ENCODE measurements at regions not wholly inside any gene's neighbourhood (a gene's known extent, or its start where the extent isn't known, plus 50 kb on each side); places are given as distances from the start of the nearest gene placed in this dataset.
"Not testable (repeated sequence)": the region's sequence is repeated elsewhere in the genome, so short reads cannot be mapped to it uniquely, and the experiment has no call there.

GRCh38 chr17:51389875-51390274, 129.5 kb downstream of the UTP18 start:
- no peak for DNase-seq

GRCh38 chr17:51391982-51392654, 131.8 kb downstream of the UTP18 start:
- no peak for DNase-seq

GRCh38 chr17:51395621-51396020, 135.3 kb downstream of the UTP18 start:
- no peak for DNase-seq

DNA sequence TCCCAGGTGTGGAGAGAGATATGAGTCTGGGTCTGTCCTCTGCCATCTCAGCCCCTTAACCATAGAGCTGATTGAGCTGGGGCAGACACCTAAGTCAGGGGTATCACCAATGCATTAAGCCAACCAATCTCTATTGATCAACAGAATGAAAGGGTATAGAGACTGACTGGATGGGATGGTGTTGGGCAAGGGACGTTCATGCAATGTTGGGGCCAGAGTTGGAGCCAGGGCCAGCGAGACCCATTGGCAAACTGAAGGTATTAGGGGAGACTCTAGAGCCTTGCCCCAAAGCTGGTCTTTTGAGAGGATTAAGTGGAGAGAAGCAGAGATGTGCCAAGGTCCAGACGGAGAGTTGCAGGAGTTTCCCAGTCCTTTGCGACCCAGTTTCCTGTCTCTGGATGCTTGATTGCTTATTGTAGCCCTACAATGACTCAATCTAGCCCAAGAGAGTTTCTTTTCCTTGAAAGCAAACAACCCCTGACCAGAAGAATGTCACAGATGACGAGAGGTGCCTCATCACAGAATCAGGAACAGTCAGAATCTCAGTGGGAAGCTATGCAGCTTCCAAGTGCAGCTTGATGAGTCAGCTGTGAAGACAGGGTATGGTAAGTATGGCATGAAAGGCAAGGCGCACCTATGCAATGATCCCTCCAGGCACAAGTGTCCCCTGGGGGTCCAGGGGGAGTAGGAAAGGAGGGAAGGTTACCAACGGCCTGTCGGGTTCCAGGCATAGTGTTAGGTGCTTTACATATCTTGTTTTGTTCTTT, 137.2 kb downstream of the UTP18 start:
- DNase-seq = no peak

DNA sequence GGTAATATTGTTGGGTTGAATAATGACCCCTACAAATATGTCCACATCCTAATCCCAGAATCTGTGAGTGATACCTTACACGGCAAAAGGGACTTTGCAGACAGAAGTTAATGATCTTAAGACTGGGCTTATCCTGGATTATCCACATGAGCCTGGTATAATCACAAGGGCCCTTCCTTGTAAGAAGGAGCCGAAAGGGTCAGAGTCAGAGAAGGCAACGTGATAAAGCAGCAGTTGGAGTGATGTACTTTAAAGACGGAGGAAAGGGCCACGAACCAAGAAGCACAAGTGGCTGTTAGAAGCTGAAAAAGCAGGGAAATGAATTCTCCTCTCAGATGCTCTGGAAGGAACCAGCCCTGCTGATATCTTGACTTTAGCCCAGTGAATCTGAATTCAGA, 137.8 kb downstream of the UTP18 start:
- DNase-seq = no peak

DNA sequence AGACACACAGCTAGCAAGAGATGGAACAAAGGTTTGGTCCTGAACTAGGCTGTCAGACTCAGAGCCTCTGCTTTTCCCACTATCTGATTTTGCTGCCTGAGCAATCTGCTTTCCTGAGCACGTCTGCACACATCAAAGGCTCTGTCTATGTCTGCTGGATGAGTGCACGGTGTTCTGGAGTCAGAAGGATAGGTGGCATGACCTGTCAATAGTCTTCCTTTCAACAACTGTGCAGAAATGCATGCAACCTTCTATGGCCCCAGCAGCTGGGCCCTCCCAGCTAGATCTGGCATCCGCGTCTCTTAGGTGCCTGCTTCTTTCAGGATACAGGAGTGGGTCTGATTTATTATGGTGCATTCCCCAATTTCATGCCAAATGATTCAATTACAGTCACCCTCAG, 138.3 kb downstream of the UTP18 start:
- no peak for DNase-seq

- DNase-seq = no peak
Measured at GRCh38 chr17:51401279-51401678, 140.9 kb downstream of the UTP18 start.

GRCh38 chr17:51402899-51403298, 142.6 kb downstream of the UTP18 start:
- no peak for DNase-seq

- DNase-seq = no peak
Measured at GRCh38 chr17:51407576-51407975, 147.2 kb downstream of the UTP18 start.

DNA sequence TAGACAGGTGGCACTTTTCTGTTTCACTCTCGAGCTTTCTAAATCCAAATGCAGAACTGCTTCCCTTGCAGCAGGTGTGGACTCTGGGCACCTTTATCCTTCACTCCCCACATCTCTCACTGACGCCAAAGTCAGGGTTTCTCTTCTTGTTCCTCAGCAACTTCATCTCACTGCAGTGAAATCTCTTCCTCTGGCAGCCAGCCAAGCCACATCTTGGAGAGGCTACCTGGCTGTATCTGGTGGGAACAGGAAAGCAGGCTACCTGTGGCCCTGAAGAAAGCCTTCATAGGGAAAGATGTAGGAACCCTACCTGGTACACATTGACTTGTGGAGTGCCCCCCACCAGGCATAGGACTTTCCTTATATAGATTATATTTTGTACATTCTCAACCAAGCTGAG, 159.1 kb downstream of the UTP18 start:
- DNase-seq = no peak

DNA sequence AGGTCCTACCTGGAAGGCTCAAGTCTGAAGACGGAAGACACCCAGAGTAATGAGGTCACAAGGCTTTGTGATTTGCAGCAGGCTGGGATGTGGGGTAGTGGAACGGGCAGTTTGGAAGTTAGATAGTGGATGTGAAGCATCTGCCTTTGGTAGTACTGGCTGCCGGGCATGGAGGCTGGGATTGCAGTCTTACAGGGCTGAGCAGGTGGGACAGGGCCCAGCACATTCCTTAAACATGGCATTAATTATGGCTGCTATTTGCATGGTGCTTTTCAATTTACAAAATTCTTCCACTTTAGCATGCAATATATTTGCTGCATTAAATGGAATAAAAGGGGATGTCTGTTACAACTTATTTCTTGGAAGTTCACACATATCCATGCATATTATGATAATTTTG, 161.2 kb downstream of the UTP18 start:
- no peak for DNase-seq

- DNase-seq = no peak
Measured at GRCh38 chr17:51422634-51423033, 162.3 kb downstream of the UTP18 start.

- no peak for DNase-seq
Measured at GRCh38 chr17:51423421-51424160, 163.2 kb downstream of the UTP18 start.

DNA sequence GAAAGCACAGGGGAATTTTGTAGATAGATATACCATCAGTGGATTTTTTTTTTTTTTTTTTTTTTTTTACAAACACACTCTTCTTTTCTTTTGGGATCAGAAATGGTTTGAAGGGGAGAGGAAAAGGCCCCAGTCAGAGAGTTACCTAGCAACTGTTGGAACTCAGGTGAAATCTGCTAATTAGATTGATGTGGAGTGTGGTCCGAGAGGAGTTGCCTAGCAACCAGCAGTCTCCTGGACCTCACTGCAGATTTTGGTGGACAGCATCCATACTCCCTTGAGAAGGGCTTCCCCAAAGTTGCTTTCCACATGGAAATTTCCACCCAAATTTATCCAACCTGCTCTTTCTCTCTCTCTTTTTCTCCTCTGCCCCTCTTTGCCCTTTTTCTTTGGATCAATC, 165.4 kb downstream of the UTP18 start:
- no peak for DNase-seq

GRCh38 chr17:51427323-51427811, 167.0 kb downstream of the UTP18 start:
- peak; percentile 59 for DNase-seq

DNA sequence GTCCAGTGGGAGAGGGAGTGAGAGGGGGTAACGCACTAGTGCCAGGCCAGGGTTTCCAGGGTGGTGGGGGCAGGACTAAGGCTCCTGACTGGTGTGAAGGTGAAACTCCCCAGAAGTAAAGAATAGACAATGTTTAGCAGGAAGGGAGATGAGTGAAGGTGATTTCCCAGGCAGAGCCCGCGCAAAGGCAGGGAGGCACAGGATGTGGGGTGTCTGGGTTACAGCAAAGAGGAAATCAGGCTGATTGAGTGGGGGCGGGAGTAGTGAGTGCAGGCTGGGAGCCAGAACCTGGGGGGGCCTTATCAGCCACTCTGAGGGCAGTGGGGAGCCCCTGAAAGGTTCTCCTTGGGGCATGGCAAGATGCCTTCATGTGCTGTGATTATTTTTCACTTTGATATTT, 167.5 kb downstream of the UTP18 start:
- no peak for DNase-seq

DNA sequence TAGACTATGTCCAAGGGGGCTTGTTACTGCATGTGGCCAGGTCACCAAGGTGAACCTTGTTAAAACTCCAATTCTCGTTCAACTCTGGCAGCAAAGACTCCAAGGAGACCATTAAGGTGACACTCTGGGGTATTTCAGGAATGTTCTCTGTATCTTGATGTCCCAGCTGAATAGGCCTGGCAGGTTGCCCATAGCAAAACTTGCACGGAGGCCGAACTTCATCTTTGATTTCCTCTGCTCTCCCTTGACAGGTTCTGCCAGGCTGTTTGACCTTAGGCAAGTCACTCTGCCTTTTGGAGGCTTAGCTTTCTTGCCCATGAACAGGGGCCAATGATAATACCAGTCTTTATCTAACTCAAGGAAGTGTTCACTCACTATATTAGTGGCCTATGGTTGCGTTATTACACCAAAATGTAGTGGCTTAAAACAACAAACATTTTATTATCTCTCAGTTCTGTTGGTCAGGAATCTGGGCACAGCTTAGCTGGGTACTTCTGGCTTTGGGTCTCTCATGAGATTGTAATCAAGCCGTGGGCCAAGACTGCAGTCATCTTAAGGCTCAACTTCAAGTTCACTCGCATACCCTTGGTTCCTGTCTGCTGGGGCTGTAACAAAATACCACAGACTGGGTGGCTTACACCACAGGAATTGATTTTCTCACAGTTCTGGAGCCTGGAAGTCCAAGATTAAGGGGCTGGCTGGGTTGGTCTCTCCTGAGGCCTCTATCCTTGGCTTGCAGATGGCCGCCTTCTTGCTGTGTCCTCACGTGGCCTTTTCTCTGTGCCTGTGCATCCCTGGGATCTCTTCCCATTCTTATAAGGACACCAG, 168.5 kb downstream of the UTP18 start:
- DNase-seq = no peak

GRCh38 chr17:51429938-51430337, 169.6 kb downstream of the UTP18 start:
- DNase-seq = not testable (repeated sequence)

GRCh38 chr17:51430591-51430990, 170.2 kb downstream of the UTP18 start:
- DNase-seq = no peak

DNA sequence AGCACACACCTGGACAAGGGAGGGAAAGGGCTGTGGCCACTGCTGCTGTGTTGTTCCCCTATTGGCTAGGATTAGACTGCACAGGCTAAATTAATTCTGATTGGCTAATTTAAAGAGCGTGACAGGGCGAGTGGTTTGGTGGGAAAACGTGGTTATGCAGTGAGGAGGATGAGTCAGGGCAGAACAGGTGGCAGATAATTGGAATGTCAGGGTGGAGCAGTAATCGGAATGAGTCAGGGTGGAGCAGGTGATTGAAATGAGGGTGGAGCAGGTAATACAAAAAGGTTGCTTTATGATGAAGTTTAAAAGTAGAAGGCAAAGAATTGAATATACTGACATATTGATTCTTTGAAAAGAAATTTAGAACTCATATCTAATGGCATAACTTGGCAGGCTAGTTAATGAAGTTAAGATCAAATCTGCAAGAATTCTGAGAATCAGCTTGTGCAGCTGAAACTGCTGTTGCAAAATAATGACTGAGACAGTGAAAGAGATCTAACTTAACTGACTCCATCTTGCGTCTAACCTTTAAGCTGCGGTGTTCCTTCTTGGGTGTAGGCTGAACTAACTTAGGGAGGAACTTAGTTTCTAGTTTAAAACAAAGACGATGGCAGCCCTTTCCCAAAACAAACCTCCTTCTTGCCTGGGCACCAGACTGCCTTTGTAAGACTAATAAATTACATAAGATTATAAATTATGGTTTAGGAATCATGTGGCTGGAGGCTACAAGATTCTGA, 174.3 kb downstream of the UTP18 start:
- no peak for DNase-seq

DNA sequence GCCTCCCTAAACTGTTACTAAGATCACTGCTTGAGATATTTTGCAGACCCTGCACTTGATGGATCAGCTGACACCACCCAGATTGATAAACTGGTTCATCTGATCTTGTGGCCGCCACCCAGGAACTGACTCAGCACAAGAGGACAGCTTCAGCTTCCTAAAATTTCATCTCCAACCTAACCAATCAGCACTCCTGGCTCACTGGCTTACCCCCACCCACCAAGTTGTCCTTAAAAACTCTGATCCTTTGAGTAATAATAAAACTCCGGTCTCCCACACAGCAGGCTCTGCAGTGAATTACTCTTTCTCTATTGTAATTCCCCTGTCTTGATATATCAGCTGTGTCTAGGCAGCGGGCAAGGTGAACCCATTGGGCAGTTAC, 174.8 kb downstream of the UTP18 start:
- DNase-seq = no peak
